ENCODE measurements at regions not wholly inside any gene's neighbourhood (a gene's known extent, or its start where the extent isn't known, plus 50 kb on each side); places are given as distances from the start of the nearest gene placed in this dataset.

GRCh38 chr16:85313526-85314301 is 201.4 kb upstream of the CIBAR2 start:
- DNase-seq (ENCODE audit: low spot score in 2 of 2) (no peak), ATAC-seq (replicated peaks; ENCODE audit: extremely low read depth, poor library complexity, severe bottlenecking) (no peak)
- Mint-ChIP-seq H3K27ac (ENCODE audit: low read depth) (no peak overlapping the region), H3K27me3 (peaks cover 31% of the 10 kb centered on the region), H3K9me3 (no peaks in the 10 kb centered on the region), H3K4me1 (peaks cover 9% of the 10 kb centered on the region), H3K36me3 (ENCODE audit: insufficient read depth) (no peaks in the 10 kb centered on the region), H3K4me3 (no peak overlapping the region)

- Mint-ChIP-seq H3K4me1 (peaks cover 9% of the 10 kb centered on the region), H3K27ac (ENCODE audit: low read depth) (no peak overlapping the region), H3K27me3 (peaks cover 31% of the 10 kb centered on the region), H3K36me3 (ENCODE audit: insufficient read depth) (no peaks in the 10 kb centered on the region), H3K4me3 (no peak overlapping the region), H3K9me3 (no peaks in the 10 kb centered on the region)
- DNase-seq (ENCODE audit: low spot score in 2 of 2) = no peak
- no peak for ATAC-seq (replicated peaks; ENCODE audit: extremely low read depth, poor library complexity, severe bottlenecking)
These were observed 202.3 kb upstream of the CIBAR2 start for GRCh38 chr16:85314512-85314971.

GRCh38 chr16:85315866-85316265 is 203.6 kb upstream of the CIBAR2 start:
- no peak overlapping the region for H3K27ac Mint-ChIP-seq (ENCODE audit: low read depth)
- DNase-seq (ENCODE audit: low spot score in 2 of 2) (no peak), ATAC-seq (replicated peaks; ENCODE audit: extremely low read depth, poor library complexity, severe bottlenecking) (no peak)
- H3K9me3 Mint-ChIP-seq = no peaks in the 10 kb centered on the region
- H3K27me3 Mint-ChIP-seq = peaks cover 36% of the 10 kb centered on the region
- no peaks in the 10 kb centered on the region for H3K36me3 Mint-ChIP-seq (ENCODE audit: insufficient read depth)
- H3K4me3 Mint-ChIP-seq = no peak overlapping the region
- peaks cover 8% of the 10 kb centered on the region for H3K4me1 Mint-ChIP-seq

- no peak for ATAC-seq (replicated peaks; ENCODE audit: extremely low read depth, poor library complexity, severe bottlenecking)
- H3K4me3 Mint-ChIP-seq = no peak overlapping the region
- H3K4me1 Mint-ChIP-seq = peaks cover 3% of the 10 kb centered on the region
- peaks cover 34% of the 10 kb centered on the region for H3K27me3 Mint-ChIP-seq
- no peak for DNase-seq (ENCODE audit: low spot score in 2 of 2)
- H3K9me3 Mint-ChIP-seq = no peaks in the 10 kb centered on the region
- H3K36me3 Mint-ChIP-seq (ENCODE audit: insufficient read depth) = no peaks in the 10 kb centered on the region
- no peak overlapping the region for H3K27ac Mint-ChIP-seq (ENCODE audit: low read depth)
These were observed 204.1 kb upstream of the CIBAR2 start for GRCh38 chr16:85316321-85316919.

GRCh38 chr16:85316944-85317343 is 204.7 kb upstream of the CIBAR2 start:
- ATAC-seq (replicated peaks; ENCODE audit: extremely low read depth, poor library complexity, severe bottlenecking) = no peak
- Mint-ChIP-seq H3K36me3 (ENCODE audit: insufficient read depth) (no peaks in the 10 kb centered on the region), H3K4me3 (no peak overlapping the region), H3K9me3 (no peaks in the 10 kb centered on the region), H3K4me1 (no peaks in the 10 kb centered on the region), H3K27me3 (peaks cover 29% of the 10 kb centered on the region), H3K27ac (ENCODE audit: low read depth) (no peak overlapping the region)
- no peak for DNase-seq (ENCODE audit: low spot score in 2 of 2)

GRCh38 chr16:85317704-85318103 is 205.4 kb upstream of the CIBAR2 start:
- DNase-seq (ENCODE audit: low spot score in 2 of 2) (no peak), ATAC-seq (replicated peaks; ENCODE audit: extremely low read depth, poor library complexity, severe bottlenecking) (no peak)
- Mint-ChIP-seq H3K4me3 (no peak overlapping the region), H3K4me1 (no peaks in the 10 kb centered on the region), H3K9me3 (no peaks in the 10 kb centered on the region), H3K36me3 (ENCODE audit: insufficient read depth) (no peaks in the 10 kb centered on the region), H3K27ac (ENCODE audit: low read depth) (no peak overlapping the region), H3K27me3 (peaks cover 22% of the 10 kb centered on the region)

- Mint-ChIP-seq H3K9me3 (no peaks in the 10 kb centered on the region), H3K27me3 (peaks cover 18% of the 10 kb centered on the region), H3K4me3 (no peak overlapping the region), H3K36me3 (ENCODE audit: insufficient read depth) (peaks cover 2% of the 10 kb centered on the region), H3K27ac (ENCODE audit: low read depth) (no peak overlapping the region), H3K4me1 (no peaks in the 10 kb centered on the region)
- ATAC-seq (replicated peaks; ENCODE audit: extremely low read depth, poor library complexity, severe bottlenecking) (no peak), DNase-seq (ENCODE audit: low spot score in 2 of 2) (no peak)
These were observed 207.1 kb upstream of the CIBAR2 start for GRCh38 chr16:85319208-85319983.

- no peaks in the 10 kb centered on the region for H3K9me3 Mint-ChIP-seq
- H3K4me3 Mint-ChIP-seq = no peak overlapping the region
- no peak overlapping the region for H3K27ac Mint-ChIP-seq (ENCODE audit: low read depth)
- H3K4me1 Mint-ChIP-seq = no peaks in the 10 kb centered on the region
- H3K27me3 Mint-ChIP-seq = peaks cover 11% of the 10 kb centered on the region
- DNase-seq (ENCODE audit: low spot score in 2 of 2) (no peak), ATAC-seq (replicated peaks; ENCODE audit: extremely low read depth, poor library complexity, severe bottlenecking) (no peak)
- H3K36me3 Mint-ChIP-seq (ENCODE audit: insufficient read depth) = peaks cover 2% of the 10 kb centered on the region
These were observed 207.7 kb upstream of the CIBAR2 start for GRCh38 chr16:85319984-85320440.

- Mint-ChIP-seq H3K27ac (ENCODE audit: low read depth) (no peak overlapping the region), H3K27me3 (peaks cover 10% of the 10 kb centered on the region), H3K4me3 (no peak overlapping the region), H3K9me3 (no peaks in the 10 kb centered on the region), H3K36me3 (ENCODE audit: insufficient read depth) (peaks cover 2% of the 10 kb centered on the region), H3K4me1 (no peaks in the 10 kb centered on the region)
- DNase-seq (ENCODE audit: low spot score in 2 of 2) (no peak), ATAC-seq (replicated peaks; ENCODE audit: extremely low read depth, poor library complexity, severe bottlenecking) (no peak)
These were observed 208.6 kb upstream of the CIBAR2 start for GRCh38 chr16:85320677-85321385.

- H3K9me3 Mint-ChIP-seq = no peaks in the 10 kb centered on the region
- H3K36me3 Mint-ChIP-seq (ENCODE audit: insufficient read depth) = peaks cover 2% of the 10 kb centered on the region
- H3K27me3 Mint-ChIP-seq = peaks cover 13% of the 10 kb centered on the region
- DNase-seq (ENCODE audit: low spot score in 2 of 2) (no peak), ATAC-seq (replicated peaks; ENCODE audit: extremely low read depth, poor library complexity, severe bottlenecking) (no peak)
- no peak overlapping the region for H3K4me3 Mint-ChIP-seq
- H3K27ac Mint-ChIP-seq (ENCODE audit: low read depth) = no peak overlapping the region
- no peaks in the 10 kb centered on the region for H3K4me1 Mint-ChIP-seq
These were observed 209.4 kb upstream of the CIBAR2 start for GRCh38 chr16:85321509-85322271.

- Mint-ChIP-seq H3K4me1 (no peaks in the 10 kb centered on the region), H3K4me3 (no peak overlapping the region), H3K36me3 (ENCODE audit: insufficient read depth) (peaks cover 2% of the 10 kb centered on the region), H3K27me3 (peaks cover 28% of the 10 kb centered on the region), H3K9me3 (no peaks in the 10 kb centered on the region), H3K27ac (ENCODE audit: low read depth) (no peak overlapping the region)
- DNase-seq (ENCODE audit: low spot score in 2 of 2) (no peak), ATAC-seq (replicated peaks; ENCODE audit: extremely low read depth, poor library complexity, severe bottlenecking) (no peak)
These were observed 211.1 kb upstream of the CIBAR2 start for GRCh38 chr16:85323230-85323960.

All from central memory CD8-positive, alpha-beta T cell (primary cell).